Adrenal gland (tissue), 9 donors: ENCODE measurements at regions not wholly inside any gene's neighbourhood (a gene's known extent, or its start where the extent isn't known, plus 50 kb on each side); places are given as distances from the start of the nearest gene placed in this dataset.
"Not testable (repeated sequence)": the region's sequence is repeated elsewhere in the genome, so short reads cannot be mapped to it uniquely, and the experiment has no call there.

Experiments used
- DNase-seq, 7 donors: peaks; one replicate each; pipeline ENCODE4 v3.0.0-alpha.2; 2019 to 2020
- H3K27ac ChIP-seq, 5 donors: fragments of 200-600 bp; sonication (generic) in 4 of 5; 1 replicate in 3 of 5; 2 replicates in 2 of 5; pipeline versions ENCODE4 v1.5.1 to v1.8.0; 2016 to 2020; ENCODE audit warnings: mild to moderate bottlenecking in 1 of 5
- H3K27me3 ChIP-seq: fragments of 200-600 bp; 2 replicates; pipeline ENCODE4 v1.8.0; 2021
- H3K36me3 ChIP-seq, 2 donors: fragments of 200-600 bp; replicated peaks in 1 of 2; 1 replicate in 1 of 2; 2 replicates in 1 of 2; pipeline versions ENCODE4 v1.5.1 to v1.8.0; 2018 to 2022
- H3K4me1 ChIP-seq, 2 donors: fragments of 200-600 bp; replicated peaks in 1 of 2; 1 replicate in 1 of 2; 2 replicates in 1 of 2; pipeline versions ENCODE4 v1.5.1 to v1.8.0; 2018 to 2021
- H3K4me3 ChIP-seq, 4 donors: fragments of 200-600 bp; sonication (generic) in 3 of 4; one replicate each; pipeline ENCODE4 v1.5.1; 2016 to 2018
- H3K9me3 ChIP-seq, 3 donors: fragments of 200-600 bp; sonication (generic) in 1 of 3; replicated peaks in 1 of 3; 1 replicate in 2 of 3; 2 replicates in 1 of 3; pipeline versions ENCODE4 v1.5.1 to v1.8.0; 2016 to 2021
- CTCF ChIP-seq, 6 experiments: fragments of 450-650 bp in 4 of 6; fragments of 200-600 bp in 2 of 6; sonication (generic) in 1 of 6; IDR thresholded peaks; 1 replicate in 5 of 6; 2 replicates in 1 of 6; pipeline versions ENCODE4 v1.5.1 to v1.8.0; 2016 to 2021; ENCODE audit warnings: antibody characterized with exemption in 6 of 6, mild to moderate bottlenecking in 2 of 6, moderate library complexity in 1 of 6
- POLR2A ChIP-seq, 2 donors: fragments of 450-650 bp; IDR thresholded peaks; one replicate each; pipeline ENCODE4 v1.6.1; 2017; ENCODE audit warnings: antibody characterized with exemption in 2 of 2, mild to moderate bottlenecking in 2 of 2, moderate library complexity in 1 of 2
- WGBS, 4 donors: extraction: QIAGEN DNeasy Blood & Tissue Kit in 2 of 4; methylation state at CpG; one replicate each; pipeline versions ENCODE4 v1.1.5 to v1.1.7; 2013 to 2017; 5-methylcytosine and 5-hydroxymethylcytosine counted together
- intact Hi-C, 2 donors: fragments of 100-400 bp; cut with DNase I; formaldehyde crosslinking; loops; one replicate each; pipeline versions ENCODE4 v1.14.1 to v1.15.0; 2022 to 2023
- donor health status: healthy with polysubstance abuse.
- donor health status: Bipolar disorder and iron deficiency.
- donor health status: DM: yes; HTN: yes; CAD: no.
- donor health status: DM: no; HTN: no; CAD: no.
- donor health status: DM: no; HTN: no; CAD: no.

- TF ChIP-seq CTCF (IDR thresholded peaks at IDR 0.05) (no peak), POLR2A (IDR thresholded peaks at IDR 0.05) (no peak)
- intact Hi-C loops = no loop called here
- no peaks in the 10 kb centered on the region for H3K4me1 ChIP-seq
- no peaks in the 10 kb centered on the region for H3K36me3 ChIP-seq
- no peak overlapping the region for H3K4me3 ChIP-seq
- DNase-seq = no peak
- no peaks in the 10 kb centered on the region for H3K9me3 ChIP-seq
- no peaks in the 10 kb centered on the region for H3K27me3 ChIP-seq
- WGBS, 4 donors = 87 to 94% (median 91%) methylated on average over 60 to 67 of the region's 67 CpGs
- no peak overlapping the region for H3K27ac ChIP-seq
Observed at GRCh38 chr18:78796693-78797455, 182.7 kb upstream of the SALL3 start.

GRCh38 chr18:78797499-78797898, 182.1 kb upstream of the SALL3 start:
- no peak for DNase-seq
- Histone ChIP-seq H3K36me3 (no peaks in the 10 kb centered on the region), H3K4me3 (no peak overlapping the region), H3K27ac (no peak overlapping the region), H3K27me3 (no peaks in the 10 kb centered on the region), H3K4me1 (no peaks in the 10 kb centered on the region), H3K9me3 (no peaks in the 10 kb centered on the region)
- TF ChIP-seq POLR2A (IDR thresholded peaks at IDR 0.05) (no peak), CTCF (IDR thresholded peaks at IDR 0.05) (no peak)
- intact Hi-C loops = no loop called here
- 85 to 87% (median 86%) methylated on average over 11 of the region's 11 CpGs for WGBS, 4 donors

GRCh38 chr18:78798402-78799175, 181.0 kb upstream of the SALL3 start:
- no peak for DNase-seq
- no peak overlapping the region for H3K4me3 ChIP-seq
- H3K4me1 ChIP-seq = no peaks in the 10 kb centered on the region
- intact Hi-C loops = no loop called here
- H3K27me3 ChIP-seq = no peaks in the 10 kb centered on the region
- 77 to 82% (median 79%) methylated on average over 23 to 29 of the region's 29 CpGs for WGBS, 4 donors
- no peak for TF ChIP-seq CTCF (IDR thresholded peaks at IDR 0.05)
- no peak for TF ChIP-seq POLR2A (IDR thresholded peaks at IDR 0.05)
- H3K36me3 ChIP-seq = no peaks in the 10 kb centered on the region
- H3K9me3 ChIP-seq = no peaks in the 10 kb centered on the region
- no peak overlapping the region for H3K27ac ChIP-seq

DNA sequence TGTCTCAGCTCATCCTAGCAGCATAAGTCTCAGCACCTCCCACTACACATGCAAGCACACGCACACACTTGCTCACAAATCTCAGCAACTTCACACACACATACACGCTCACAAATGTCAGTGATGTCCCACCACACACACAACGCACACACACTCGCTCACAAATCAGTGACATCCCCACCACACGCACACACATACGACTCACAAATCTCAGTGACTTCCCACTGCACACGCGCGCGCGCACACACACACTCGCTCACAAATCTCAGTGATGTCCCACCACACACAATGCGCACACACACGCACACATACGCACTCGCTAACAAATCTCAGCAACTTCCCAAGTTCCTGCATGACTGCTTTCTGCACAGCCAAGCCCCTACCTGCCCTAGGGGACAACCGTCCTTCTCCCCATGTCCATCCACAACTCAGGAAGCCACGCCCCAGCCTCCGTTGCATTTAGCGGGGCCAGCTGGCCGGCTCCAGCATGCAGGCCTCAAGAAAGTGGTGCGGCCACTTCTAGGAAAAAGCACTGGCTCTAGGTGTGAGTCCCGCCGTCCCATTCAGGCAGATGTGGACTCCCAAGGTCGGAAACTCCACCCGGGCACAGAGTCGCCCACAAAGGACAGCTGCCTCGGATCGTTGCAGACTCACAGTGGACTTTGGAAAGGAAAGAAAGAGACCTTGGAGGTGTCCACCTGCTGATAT, 180.1 kb upstream of the SALL3 start:
- Histone ChIP-seq H3K4me1 (no peaks in the 10 kb centered on the region), H3K36me3 (no peaks in the 10 kb centered on the region), H3K4me3 (no peak overlapping the region), H3K27ac (no peak overlapping the region), H3K9me3 (no peaks in the 10 kb centered on the region), H3K27me3 (no peaks in the 10 kb centered on the region)
- intact Hi-C loops = no loop called here
- DNase-seq = no peak
- WGBS, 4 donors = 78 to 84% (median 82%) methylated on average over 24 to 29 of the region's 29 CpGs
- TF ChIP-seq CTCF (IDR thresholded peaks at IDR 0.05) (no peak), POLR2A (IDR thresholded peaks at IDR 0.05) (no peak)

- H3K27me3 ChIP-seq, intact Hi-C loops, DNase-seq, H3K4me1 ChIP-seq, H3K36me3 ChIP-seq, H3K27ac ChIP-seq, H3K4me3 ChIP-seq, H3K9me3 ChIP-seq: not testable (repeated sequence)
- WGBS, 4 donors = 76 to 80% (median 77%) methylated on average over 14 of the region's 14 CpGs
Observed at GRCh38 chr18:78800102-78800851, 179.3 kb upstream of the SALL3 start.
